ENCODE measurements at regions not wholly inside any gene's neighbourhood (a gene's known extent, or its start where the extent isn't known, plus 50 kb on each side); places are given as distances from the start of the nearest gene placed in this dataset.

- in situ Hi-C loops (cut with MboI; ENCODE audit: low sequenced_read_pairs, unreplicated experiment), result no loop called here
- no peak for TF ChIP-seq CTCF (IDR thresholded peaks at IDR 0.05; ENCODE audit: borderline replicate concordance, control extremely low read depth, extremely low read depth, insufficient read depth, missing control alignments)
- DNase-seq (ENCODE audit: low spot score), result no peak
Observed at GRCh38 chr3:22322861-22323260, 571.9 kb upstream of the ZNF385D start.

GRCh38 chr3:22326305-22326704 is 575.3 kb upstream of the ZNF385D start:
- in situ Hi-C loops (cut with MboI; ENCODE audit: low sequenced_read_pairs, unreplicated experiment), result no loop called here

DNA sequence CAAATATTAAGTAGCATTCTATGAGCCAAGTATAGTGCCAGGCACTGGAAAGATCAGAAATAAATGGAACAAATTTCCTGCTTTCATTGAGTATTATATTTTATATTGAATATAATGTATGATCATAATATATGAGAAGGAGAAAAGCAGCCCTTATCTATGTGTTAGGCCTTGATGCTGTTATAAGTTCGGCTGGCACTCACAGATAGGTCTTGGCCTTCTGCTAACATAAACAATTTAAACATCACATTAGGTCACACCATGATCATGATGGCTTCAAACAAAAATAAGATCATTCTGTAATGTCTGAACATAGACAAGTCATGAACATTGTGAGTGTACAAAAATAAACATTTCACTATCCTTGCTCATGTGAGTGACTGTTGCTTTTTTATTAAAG is 584.0 kb upstream of the ZNF385D start:
- in situ Hi-C loops (cut with MboI; ENCODE audit: low sequenced_read_pairs, unreplicated experiment), result no loop called here
- no peak for DNase-seq (ENCODE audit: low spot score)
- no peak for TF ChIP-seq CTCF (IDR thresholded peaks at IDR 0.05; ENCODE audit: borderline replicate concordance, control extremely low read depth, extremely low read depth, insufficient read depth, missing control alignments)

More at GRCh38 chr3:22326305-22326704, 575.3 kb upstream of the ZNF385D start:
- no peak for TF ChIP-seq CTCF (IDR thresholded peaks at IDR 0.05; ENCODE audit: borderline replicate concordance, control extremely low read depth, extremely low read depth, insufficient read depth, missing control alignments)
- no peak for DNase-seq (ENCODE audit: low spot score)

GRCh38 chr3:22349215-22349851 is 598.3 kb upstream of the ZNF385D start:
- in situ Hi-C loops (cut with MboI; ENCODE audit: low sequenced_read_pairs, unreplicated experiment), result no loop called here
- no peak for DNase-seq (ENCODE audit: low spot score)
- TF ChIP-seq CTCF (IDR thresholded peaks at IDR 0.05; ENCODE audit: borderline replicate concordance, control extremely low read depth, extremely low read depth, insufficient read depth, missing control alignments), result no peak

DNA sequence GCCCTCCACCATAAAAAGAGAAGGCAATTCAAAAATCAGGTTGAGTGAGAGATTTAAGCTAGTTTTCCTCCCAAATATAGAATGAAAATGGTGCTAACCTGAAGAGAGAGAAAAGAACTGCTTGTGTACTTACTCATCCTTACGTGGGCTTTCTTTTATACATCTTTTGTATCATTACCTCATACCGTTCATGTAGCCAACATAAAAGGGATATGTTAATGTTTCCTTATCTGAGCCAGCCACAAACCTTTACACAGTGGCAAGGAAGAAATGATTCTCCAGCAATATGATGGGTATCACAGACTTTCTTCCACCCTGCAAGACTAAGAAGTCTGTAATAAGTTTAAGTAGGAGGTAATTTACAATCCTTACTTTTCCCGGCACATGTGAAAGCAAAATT is 600.8 kb upstream of the ZNF385D start:
- in situ Hi-C loops (cut with MboI; ENCODE audit: low sequenced_read_pairs, unreplicated experiment), result no loop called here
- no peak for TF ChIP-seq CTCF (IDR thresholded peaks at IDR 0.05; ENCODE audit: borderline replicate concordance, control extremely low read depth, extremely low read depth, insufficient read depth, missing control alignments)
- DNase-seq (ENCODE audit: low spot score), result no peak

GRCh38 chr3:22353126-22353525 is 602.1 kb upstream of the ZNF385D start:
- in situ Hi-C loops (cut with MboI; ENCODE audit: low sequenced_read_pairs, unreplicated experiment), result no loop called here
- no peak for TF ChIP-seq CTCF (IDR thresholded peaks at IDR 0.05; ENCODE audit: borderline replicate concordance, control extremely low read depth, extremely low read depth, insufficient read depth, missing control alignments)
- no peak for DNase-seq (ENCODE audit: low spot score)

Measured in GM13976 (cell line).